WTC11 (cell line): ENCODE measurements at regions not wholly inside any gene's neighbourhood (a gene's known extent, or its start where the extent isn't known, plus 50 kb on each side); places are given as distances from the start of the nearest gene placed in this dataset.

ENCODE experiments used
- CREB1 ChIP-seq: sonication (generic); formaldehyde crosslinking; IDR thresholded peaks from 2 replicates; pipeline ENCODE4 v1.8.0; 2023; ENCODE audit warnings: mild to moderate bottlenecking, missing genetic modification reagents
- ETV6 ChIP-seq: sonication (generic); formaldehyde crosslinking; IDR thresholded peaks from 2 replicates; pipeline ENCODE4 v1.8.1; 2022; ENCODE audit warnings: mild to moderate bottlenecking, missing genetic modification reagents
- MAX ChIP-seq: sonication (generic); formaldehyde crosslinking; IDR thresholded peaks from 2 replicates; pipeline ENCODE4 v1.8.0; 2022; ENCODE audit warnings: mild to moderate bottlenecking, missing genetic modification reagents
- TP53 ChIP-seq: sonication (generic); formaldehyde crosslinking; IDR thresholded peaks from 2 replicates; pipeline ENCODE4 v1.8.1; 2023; ENCODE audit warnings: mild to moderate bottlenecking, missing genetic modification reagents
- ZBTB21 ChIP-seq: sonication (generic); formaldehyde crosslinking; IDR thresholded peaks from 2 replicates; pipeline ENCODE4 v1.8.1; 2023; ENCODE audit warnings: mild to moderate bottlenecking, missing genetic modification reagents, borderline replicate concordance
- TF ChIP-seq, protein P1 (sequence below): fragments of 200-600 bp; IDR thresholded peaks from 2 replicates; pipeline ENCODE4 v1.8.0; 2022; ENCODE audit warnings: antibody characterized with exemption
- TF ChIP-seq, protein P2 (sequence below): sonication (generic); formaldehyde crosslinking; IDR thresholded peaks from 2 replicates; pipeline ENCODE4 v1.8.0; 2022; ENCODE audit warnings: mild to moderate bottlenecking, missing genetic modification reagents
- TF ChIP-seq, protein P3 (sequence below): sonication (generic); formaldehyde crosslinking; IDR thresholded peaks from 2 replicates; pipeline ENCODE4 v1.8.1; 2023; ENCODE audit warnings: mild to moderate bottlenecking, missing genetic modification reagents
- TF ChIP-seq, protein P4 (sequence below): sonication (generic); formaldehyde crosslinking; IDR thresholded peaks from 2 replicates; pipeline ENCODE4 v1.8.0; 2023; ENCODE audit warnings: missing genetic modification reagents
- TF ChIP-seq, protein P5 (sequence below): sonication (generic); formaldehyde crosslinking; IDR thresholded peaks from 2 replicates; pipeline ENCODE4 v1.8.0; 2022; ENCODE audit warnings: mild to moderate bottlenecking, missing genetic modification reagents

DNA sequence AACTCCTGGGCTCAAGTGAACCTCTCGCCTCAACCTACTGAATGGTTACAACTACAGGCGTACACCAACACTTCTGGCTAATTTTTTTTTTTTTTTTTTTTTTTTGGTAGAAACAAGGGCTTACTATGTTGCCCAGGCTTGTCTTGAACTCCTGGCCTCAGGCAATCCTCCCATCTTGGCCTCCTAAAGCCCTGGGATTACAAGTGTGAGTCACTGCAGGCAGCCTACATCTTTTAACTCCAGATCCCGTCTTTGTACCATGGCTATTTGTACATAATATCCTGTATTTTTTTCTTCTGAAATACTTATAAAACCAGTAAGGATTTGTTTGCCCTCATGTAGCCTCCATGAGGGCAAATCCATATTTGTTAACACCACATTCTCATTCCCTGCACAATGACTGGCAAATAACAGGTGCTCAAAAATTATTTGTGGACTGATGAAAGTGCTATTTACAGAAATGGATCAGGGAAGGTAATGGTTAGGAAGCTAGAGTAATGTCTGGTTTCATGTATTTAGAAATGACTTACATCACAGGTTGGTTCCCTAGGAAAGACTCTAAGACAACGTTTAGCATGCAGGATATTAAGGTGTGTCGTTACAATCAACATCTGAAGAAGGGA, 51.9 kb upstream of the POU5F2 start:
- TF ChIP-seq, protein P1, sequence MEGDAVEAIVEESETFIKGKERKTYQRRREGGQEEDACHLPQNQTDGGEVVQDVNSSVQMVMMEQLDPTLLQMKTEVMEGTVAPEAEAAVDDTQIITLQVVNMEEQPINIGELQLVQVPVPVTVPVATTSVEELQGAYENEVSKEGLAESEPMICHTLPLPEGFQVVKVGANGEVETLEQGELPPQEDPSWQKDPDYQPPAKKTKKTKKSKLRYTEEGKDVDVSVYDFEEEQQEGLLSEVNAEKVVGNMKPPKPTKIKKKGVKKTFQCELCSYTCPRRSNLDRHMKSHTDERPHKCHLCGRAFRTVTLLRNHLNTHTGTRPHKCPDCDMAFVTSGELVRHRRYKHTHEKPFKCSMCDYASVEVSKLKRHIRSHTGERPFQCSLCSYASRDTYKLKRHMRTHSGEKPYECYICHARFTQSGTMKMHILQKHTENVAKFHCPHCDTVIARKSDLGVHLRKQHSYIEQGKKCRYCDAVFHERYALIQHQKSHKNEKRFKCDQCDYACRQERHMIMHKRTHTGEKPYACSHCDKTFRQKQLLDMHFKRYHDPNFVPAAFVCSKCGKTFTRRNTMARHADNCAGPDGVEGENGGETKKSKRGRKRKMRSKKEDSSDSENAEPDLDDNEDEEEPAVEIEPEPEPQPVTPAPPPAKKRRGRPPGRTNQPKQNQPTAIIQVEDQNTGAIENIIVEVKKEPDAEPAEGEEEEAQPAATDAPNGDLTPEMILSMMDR = no peak
- TF ChIP-seq CREB1 (CRISPR knock-in tag) (no peak), MAX (no peak), TP53 (no peak), ETV6 (CRISPR knock-in tag) (no peak), ZBTB21 (CRISPR knock-in tag) (no peak)
- TF ChIP-seq, protein P2, sequence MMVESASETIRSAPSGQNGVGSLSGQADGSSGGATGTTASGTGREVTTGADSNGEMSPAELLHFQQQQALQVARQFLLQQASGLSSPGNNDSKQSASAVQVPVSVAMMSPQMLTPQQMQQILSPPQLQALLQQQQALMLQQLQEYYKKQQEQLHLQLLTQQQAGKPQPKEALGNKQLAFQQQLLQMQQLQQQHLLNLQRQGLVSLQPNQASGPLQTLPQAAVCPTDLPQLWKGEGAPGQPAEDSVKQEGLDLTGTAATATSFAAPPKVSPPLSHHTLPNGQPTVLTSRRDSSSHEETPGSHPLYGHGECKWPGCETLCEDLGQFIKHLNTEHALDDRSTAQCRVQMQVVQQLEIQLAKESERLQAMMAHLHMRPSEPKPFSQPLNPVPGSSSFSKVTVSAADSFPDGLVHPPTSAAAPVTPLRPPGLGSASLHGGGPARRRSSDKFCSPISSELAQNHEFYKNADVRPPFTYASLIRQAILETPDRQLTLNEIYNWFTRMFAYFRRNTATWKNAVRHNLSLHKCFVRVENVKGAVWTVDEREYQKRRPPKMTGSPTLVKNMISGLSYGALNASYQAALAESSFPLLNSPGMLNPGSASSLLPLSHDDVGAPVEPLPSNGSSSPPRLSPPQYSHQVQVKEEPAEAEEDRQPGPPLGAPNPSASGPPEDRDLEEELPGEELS (CRISPR knock-in tag) = no peak
- TF ChIP-seq, protein P3, sequence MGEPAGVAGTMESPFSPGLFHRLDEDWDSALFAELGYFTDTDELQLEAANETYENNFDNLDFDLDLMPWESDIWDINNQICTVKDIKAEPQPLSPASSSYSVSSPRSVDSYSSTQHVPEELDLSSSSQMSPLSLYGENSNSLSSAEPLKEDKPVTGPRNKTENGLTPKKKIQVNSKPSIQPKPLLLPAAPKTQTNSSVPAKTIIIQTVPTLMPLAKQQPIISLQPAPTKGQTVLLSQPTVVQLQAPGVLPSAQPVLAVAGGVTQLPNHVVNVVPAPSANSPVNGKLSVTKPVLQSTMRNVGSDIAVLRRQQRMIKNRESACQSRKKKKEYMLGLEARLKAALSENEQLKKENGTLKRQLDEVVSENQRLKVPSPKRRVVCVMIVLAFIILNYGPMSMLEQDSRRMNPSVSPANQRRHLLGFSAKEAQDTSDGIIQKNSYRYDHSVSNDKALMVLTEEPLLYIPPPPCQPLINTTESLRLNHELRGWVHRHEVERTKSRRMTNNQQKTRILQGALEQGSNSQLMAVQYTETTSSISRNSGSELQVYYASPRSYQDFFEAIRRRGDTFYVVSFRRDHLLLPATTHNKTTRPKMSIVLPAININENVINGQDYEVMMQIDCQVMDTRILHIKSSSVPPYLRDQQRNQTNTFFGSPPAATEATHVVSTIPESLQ (CRISPR knock-in tag) = no peak
- TF ChIP-seq, protein P4, sequence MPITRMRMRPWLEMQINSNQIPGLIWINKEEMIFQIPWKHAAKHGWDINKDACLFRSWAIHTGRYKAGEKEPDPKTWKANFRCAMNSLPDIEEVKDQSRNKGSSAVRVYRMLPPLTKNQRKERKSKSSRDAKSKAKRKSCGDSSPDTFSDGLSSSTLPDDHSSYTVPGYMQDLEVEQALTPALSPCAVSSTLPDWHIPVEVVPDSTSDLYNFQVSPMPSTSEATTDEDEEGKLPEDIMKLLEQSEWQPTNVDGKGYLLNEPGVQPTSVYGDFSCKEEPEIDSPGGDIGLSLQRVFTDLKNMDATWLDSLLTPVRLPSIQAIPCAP (CRISPR knock-in tag) = no peak
- TF ChIP-seq, protein P5, sequence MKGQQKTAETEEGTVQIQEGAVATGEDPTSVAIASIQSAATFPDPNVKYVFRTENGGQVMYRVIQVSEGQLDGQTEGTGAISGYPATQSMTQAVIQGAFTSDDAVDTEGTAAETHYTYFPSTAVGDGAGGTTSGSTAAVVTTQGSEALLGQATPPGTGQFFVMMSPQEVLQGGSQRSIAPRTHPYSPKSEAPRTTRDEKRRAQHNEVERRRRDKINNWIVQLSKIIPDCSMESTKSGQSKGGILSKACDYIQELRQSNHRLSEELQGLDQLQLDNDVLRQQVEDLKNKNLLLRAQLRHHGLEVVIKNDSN (CRISPR knock-in tag) = no peak
